ENCODE measurements at regions not wholly inside any gene's neighbourhood (a gene's known extent, or its start where the extent isn't known, plus 50 kb on each side); places are given as distances from the start of the nearest gene placed in this dataset.
"Not testable (repeated sequence)": the region's sequence is repeated elsewhere in the genome, so short reads cannot be mapped to it uniquely, and the experiment has no call there.

- DNase-seq (ENCODE audit: low read depth in 2 of 2): no peak
These were observed 93.4 kb downstream of the ZFP64 start for GRCh38 chr20:52098186-52098585.

GRCh38 chr20:52096117-52096516 is 95.5 kb downstream of the ZFP64 start:
- no peak for DNase-seq (ENCODE audit: low read depth in 2 of 2)

- no peak for DNase-seq (ENCODE audit: low read depth in 2 of 2)
These were observed 96.9 kb downstream of the ZFP64 start for GRCh38 chr20:52094693-52095092.

- no peak for DNase-seq (ENCODE audit: low read depth in 2 of 2)
These were observed 98.0 kb downstream of the ZFP64 start for GRCh38 chr20:52093575-52093974.

GRCh38 chr20:52090035-52090434 is 101.5 kb downstream of the ZFP64 start:
- DNase-seq (ENCODE audit: low read depth in 2 of 2): no peak

- no peak for DNase-seq (ENCODE audit: low read depth in 2 of 2)
These were observed 104.1 kb downstream of the ZFP64 start for GRCh38 chr20:52087471-52087870.

GRCh38 chr20:52086878-52087277 is 104.7 kb downstream of the ZFP64 start:
- DNase-seq (ENCODE audit: low read depth in 2 of 2): no peak

- DNase-seq (ENCODE audit: low read depth in 2 of 2): no peak
These were observed 106.9 kb downstream of the ZFP64 start for GRCh38 chr20:52084727-52085126.

GRCh38 chr20:52083627-52084232 is 107.8 kb downstream of the ZFP64 start:
- DNase-seq (ENCODE audit: low read depth in 2 of 2): peak in 1 of 2 donors; percentile 28

- DNase-seq (ENCODE audit: low read depth in 2 of 2): no peak
These were observed 109.0 kb downstream of the ZFP64 start for GRCh38 chr20:52082612-52083011.

GRCh38 chr20:52081791-52082190 is 109.8 kb downstream of the ZFP64 start:
- no peak for DNase-seq (ENCODE audit: low read depth in 2 of 2)

- DNase-seq (ENCODE audit: low read depth in 2 of 2): no peak
These were observed 110.5 kb downstream of the ZFP64 start for GRCh38 chr20:52081066-52081465.

GRCh38 chr20:52078289-52078688 is 113.3 kb downstream of the ZFP64 start:
- no peak for DNase-seq (ENCODE audit: low read depth in 2 of 2)

GRCh38 chr20:52076164-52076563 is 115.4 kb downstream of the ZFP64 start:
- no peak for DNase-seq (ENCODE audit: low read depth in 2 of 2)

- DNase-seq (ENCODE audit: low read depth in 2 of 2): no peak
These were observed 116.2 kb downstream of the ZFP64 start for GRCh38 chr20:52075400-52075799.

GRCh38 chr20:52071136-52071535 is 120.4 kb downstream of the ZFP64 start:
- DNase-seq (ENCODE audit: low read depth in 2 of 2): no peak

- DNase-seq (ENCODE audit: low read depth in 2 of 2): no peak
These were observed 126.6 kb downstream of the ZFP64 start for GRCh38 chr20:52064931-52065330.

- DNase-seq (ENCODE audit: low read depth in 2 of 2): no peak
These were observed 128.9 kb downstream of the ZFP64 start for GRCh38 chr20:52062452-52063209.

GRCh38 chr20:52060794-52061714 is 130.5 kb downstream of the ZFP64 start:
- DNase-seq (ENCODE audit: low read depth in 2 of 2): no peak

GRCh38 chr20:52057133-52057532 is 134.4 kb downstream of the ZFP64 start:
- not testable (repeated sequence) for DNase-seq (ENCODE audit: low read depth in 2 of 2)

- DNase-seq (ENCODE audit: low read depth in 2 of 2): no peak
These were observed 135.1 kb downstream of the ZFP64 start for GRCh38 chr20:52056203-52057062.

All from stimulated activated CD8-positive, alpha-beta memory T cell treated with anti-CD3 and anti-CD28 coated beads, Interleukin-15, amount 100 ng/mL, for 48 hours (primary cell).